ENCODE measurements at regions not wholly inside any gene's neighbourhood (a gene's known extent, or its start where the extent isn't known, plus 50 kb on each side); places are given as distances from the start of the nearest gene placed in this dataset.

- TF ChIP-seq NFIC (IDR thresholded peaks at IDR 0.05; ENCODE audit: low read depth, low read length) (no peak), MAX (IDR thresholded peaks at IDR 0.05; ENCODE audit: low read depth, low read length) (no peak), TCF7 (IDR thresholded peaks at IDR 0.05; ENCODE audit: borderline replicate concordance) (no peak)
Observed at GRCh38 chr1:216809649-216810048, 86.4 kb upstream of the ESRRG start (continued).

- CTCF ChIA-PET = no interaction called here
- H3K27me3 ChIP-seq (replicated peaks in 1 of 2; ENCODE audit: control insufficient read depth in 2 of 2, insufficient read depth in 2 of 2, low read length in 1 of 2) = no peaks in the 10 kb centered on the region; a peak in 1 of 4 replicates
- H3K9me3 ChIP-seq (replicated peaks; ENCODE audit: control insufficient read depth, insufficient read depth, low read length) = no peaks in the 10 kb centered on the region
- SMC1A ChIA-PET (ENCODE audit: uncharacterized antibody, unreplicated experiment) = no interaction called here
- RAD21 ChIA-PET (ENCODE audit: unreplicated experiment) = no interaction called here
- H3K9ac ChIP-seq (ENCODE audit: control insufficient read depth, insufficient read depth, low read length) = no peak overlapping the region
- BruUV-seq (replicated peaks) = no TSS peak
- no peaks in the 10 kb centered on the region for H4K20me1 ChIP-seq (ENCODE audit: control insufficient read depth, insufficient read depth)
- ATAC-seq (no peak), DNase-seq (ENCODE audit: low read depth, low spot score) (no peak), FAIRE-seq (no peak)
- H3K79me2 ChIP-seq (ENCODE audit: control insufficient read depth, insufficient read depth, low read length) = no peaks in the 10 kb centered on the region
- no peaks in the 10 kb centered on the region for H3K36me3 ChIP-seq (ENCODE audit: control insufficient read depth in 2 of 2, insufficient read depth in 2 of 2, low read length in 1 of 2)
- no peak overlapping the region for H3K27ac ChIP-seq (ENCODE audit: control insufficient read depth, insufficient read depth)
- in situ Hi-C loops (cut with MboI) (no loop called here), intact Hi-C loops (cut with micrococcal nuclease; ENCODE audit: unreplicated experiment) (no loop called here)
- no peak overlapping the region for H3K4me2 ChIP-seq (ENCODE audit: control insufficient read depth, insufficient read depth)
- H2AFZ ChIP-seq (ENCODE audit: control insufficient read depth, low read depth, low read length) = no peak overlapping the region
- WGBS (ENCODE audit: insufficient coverage, insufficient replicate concordance, low lambda C conversion rate, missing lambda C conversion rate) = 6% methylated on average over 1 of the region's 1 CpG
- no peak overlapping the region for H3K4me3 ChIP-seq
- POLR2A ChIA-PET = no interaction called here
- TF ChIP-seq PML (IDR thresholded peaks at IDR 0.05; ENCODE audit: low read length) = no peak
- TF ChIP-seq EP300 (IDR thresholded peaks at IDR 0.05; ENCODE audit: borderline replicate concordance in 1 of 2, control insufficient read depth in 1 of 2, low read depth in 2 of 2, low read length in 2 of 2) = no peak
- no peak for TF ChIP-seq ZZZ3 (IDR thresholded peaks at IDR 0.05; ENCODE audit: control insufficient read depth, insufficient read length, low read depth)
- no peak for TF ChIP-seq RCOR1 (conservative IDR thresholded peaks at IDR 0.05; ENCODE audit: low read depth, low read length)
- no peak for TF ChIP-seq RELB (IDR thresholded peaks at IDR 0.05; ENCODE audit: low read depth)
- no peak for TF ChIP-seq RBBP5 (conservative IDR thresholded peaks at IDR 0.05)
- H3K4me1 ChIP-seq (ENCODE audit: control insufficient read depth, insufficient read depth, low read length) = no peaks in the 10 kb centered on the region
Observed at GRCh38 chr1:216807696-216808095, 84.5 kb upstream of the ESRRG start.

Data from GM12878 (cell line).